ENCODE measurements at regions not wholly inside any gene's neighbourhood (a gene's known extent, or its start where the extent isn't known, plus 50 kb on each side); places are given as distances from the start of the nearest gene placed in this dataset.

GRCh38 chr20:22428051-22428450 lies 156.3 kb downstream of the FOXA2 start:
- TF ChIP-seq HINFP (CRISPR knock-in tag; IDR thresholded peaks at IDR 0.05; ENCODE audit: low read depth) (no peak), HNRNPLL (IDR thresholded peaks at IDR 0.05; ENCODE audit: low read depth, low read length, poor library complexity, severe bottlenecking) (no peak), ATF3 (CRISPR knock-in tag; IDR thresholded peaks at IDR 0.05) (no peak), ZNF776 (CRISPR knock-in tag; IDR thresholded peaks at IDR 0.05) (no peak), ZNF121 (CRISPR knock-in tag; IDR thresholded peaks at IDR 0.05) (no peak), LBX2 (CRISPR knock-in tag; IDR thresholded peaks at IDR 0.05; ENCODE audit: borderline replicate concordance) (no peak), CTCF (CRISPR knock-in tag; IDR thresholded peaks at IDR 0.05) (no peak), TIGD3 (CRISPR knock-in tag; IDR thresholded peaks at IDR 0.05; ENCODE audit: borderline replicate concordance) (no peak)

Data from HepG2 (cell line).